ENCODE measurements at regions not wholly inside any gene's neighbourhood (a gene's known extent, or its start where the extent isn't known, plus 50 kb on each side); places are given as distances from the start of the nearest gene placed in this dataset.
"Not testable (repeated sequence)": the region's sequence is repeated elsewhere in the genome, so short reads cannot be mapped to it uniquely, and the experiment has no call there.

GRCh38 chr3:162684260-162684659 is 1187.7 kb downstream of the OTOL1 start:
- DNase-seq = no peak

DNA sequence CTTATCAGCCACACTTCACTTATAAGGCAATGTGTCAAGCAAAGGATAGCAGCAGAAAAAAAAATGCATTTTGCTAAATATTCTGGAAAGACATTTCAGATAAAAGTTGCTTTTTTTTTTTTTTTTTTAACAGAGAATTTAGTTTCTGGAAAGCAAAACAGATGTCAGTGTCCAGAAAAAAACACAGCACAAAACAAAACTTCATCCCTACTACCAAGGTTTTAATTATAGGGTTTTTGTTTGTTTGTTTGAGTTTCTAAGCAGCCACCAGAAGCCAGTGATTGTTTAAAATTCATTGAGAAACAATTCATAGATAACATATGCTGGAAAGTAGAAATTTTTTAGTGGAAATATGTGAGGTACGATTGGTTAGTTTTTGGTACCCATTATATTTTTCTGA is 1202.7 kb downstream of the OTOL1 start:
- DNase-seq = no peak

GRCh38 chr3:162701211-162701610 is 1204.6 kb downstream of the OTOL1 start:
- no peak for DNase-seq

DNA sequence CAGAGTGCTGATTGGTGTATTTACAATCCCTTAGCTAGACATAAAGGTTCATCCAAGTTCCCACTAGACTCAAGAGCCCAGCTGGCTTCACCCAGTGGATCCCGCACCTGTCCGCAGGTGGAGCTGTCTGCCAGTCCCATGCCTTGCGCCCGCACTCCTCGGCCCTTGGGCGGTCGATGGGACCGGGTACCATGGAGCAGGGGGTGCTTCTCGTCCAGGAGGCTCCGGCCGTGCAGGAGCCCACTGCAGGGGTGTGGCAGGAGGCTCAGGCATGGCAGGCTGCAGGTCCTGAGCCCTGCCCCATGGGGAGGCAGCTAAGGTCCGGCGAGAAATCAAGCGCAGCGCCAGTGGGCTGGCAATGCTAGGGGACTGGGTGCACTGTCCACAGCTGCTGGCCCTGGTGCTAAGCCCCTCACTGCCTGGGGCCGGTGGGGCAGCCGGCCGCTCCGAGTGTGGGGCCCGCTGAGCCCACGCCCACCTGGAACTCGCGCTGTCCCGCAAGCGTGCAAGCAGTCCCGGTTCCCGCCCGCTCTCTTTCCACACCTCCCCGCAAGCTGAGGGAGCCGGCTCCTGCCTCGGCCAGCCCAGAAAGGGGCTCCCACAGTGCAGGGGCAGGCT is 1206.3 kb downstream of the OTOL1 start:
- no peak for DNase-seq

GRCh38 chr3:162704238-162704637 is 1207.6 kb downstream of the OTOL1 start:
- DNase-seq = no peak

DNA sequence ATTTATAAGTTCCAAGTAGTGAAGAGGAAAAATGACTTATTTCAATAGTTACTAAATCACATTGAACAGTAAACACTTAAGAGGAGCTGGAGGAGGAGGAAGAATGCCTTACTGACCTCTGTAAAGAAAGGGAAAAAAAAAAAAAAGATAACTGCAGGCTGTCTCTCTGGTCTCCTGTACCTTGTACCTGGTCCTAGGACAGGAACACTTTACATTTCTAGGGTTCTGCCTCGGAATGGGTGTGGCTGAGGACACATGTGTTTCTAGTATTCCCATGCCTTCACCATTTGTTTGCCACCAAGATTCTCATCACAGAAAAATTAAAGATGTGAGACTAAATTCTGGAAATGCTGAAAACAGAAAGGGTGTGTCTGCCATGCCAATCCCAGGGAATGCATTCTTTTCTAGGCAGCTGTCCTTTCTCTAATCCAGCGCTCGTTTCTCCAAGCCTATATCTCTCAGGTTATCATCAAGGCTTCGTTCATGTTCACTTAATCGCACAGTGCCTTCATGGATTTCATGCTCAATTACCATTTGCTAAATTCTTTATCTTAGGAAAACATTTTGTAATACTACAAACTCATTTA is 1208.3 kb downstream of the OTOL1 start:
- no peak for DNase-seq

- not testable (repeated sequence) for DNase-seq
Observed at GRCh38 chr3:162708394-162708793, 1211.8 kb downstream of the OTOL1 start.

- DNase-seq = not testable (repeated sequence)
Observed at GRCh38 chr3:162708942-162709706, 1212.5 kb downstream of the OTOL1 start.

DNA sequence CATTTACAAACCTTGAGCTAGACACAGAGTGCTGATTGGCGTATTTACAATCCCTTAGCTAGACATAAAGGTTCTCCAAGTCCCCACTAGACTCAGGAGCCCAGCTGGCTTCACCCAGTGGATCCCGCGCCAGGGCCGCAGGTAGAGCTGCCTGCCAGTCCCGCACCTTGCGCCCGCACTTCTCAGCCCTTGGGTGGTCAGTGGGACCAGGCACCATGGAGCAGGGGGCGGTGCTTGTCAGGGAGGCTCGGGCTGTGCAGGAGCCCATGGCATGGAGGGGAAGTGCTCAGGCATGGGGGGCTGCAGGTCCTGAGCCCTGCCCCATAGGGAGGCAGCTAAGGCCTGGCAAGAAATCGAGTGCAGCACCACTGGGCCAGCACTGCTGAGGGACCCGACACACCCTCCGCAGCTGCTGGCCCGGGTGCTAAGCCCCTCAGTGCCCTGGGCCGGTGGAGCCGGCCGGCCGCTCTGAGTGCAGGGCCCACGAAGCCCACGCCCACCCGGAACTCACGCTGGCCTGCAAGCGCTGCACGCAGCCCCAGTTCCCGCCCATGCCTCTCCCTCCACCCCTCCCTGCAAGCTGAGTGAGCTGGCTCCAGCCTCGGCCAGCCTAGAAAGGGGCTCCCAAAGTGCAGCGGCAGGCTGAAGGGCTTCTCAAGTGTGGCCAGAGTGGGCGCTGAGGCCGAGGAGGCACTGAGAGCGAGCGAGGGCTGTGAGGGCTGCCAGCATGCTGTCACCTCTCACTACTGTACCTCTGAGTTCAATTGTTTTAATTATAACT is 1213.9 kb downstream of the OTOL1 start:
- no peak for DNase-seq

- DNase-seq = not testable (repeated sequence)
Observed at GRCh38 chr3:162717074-162717473, 1220.5 kb downstream of the OTOL1 start.

DNA sequence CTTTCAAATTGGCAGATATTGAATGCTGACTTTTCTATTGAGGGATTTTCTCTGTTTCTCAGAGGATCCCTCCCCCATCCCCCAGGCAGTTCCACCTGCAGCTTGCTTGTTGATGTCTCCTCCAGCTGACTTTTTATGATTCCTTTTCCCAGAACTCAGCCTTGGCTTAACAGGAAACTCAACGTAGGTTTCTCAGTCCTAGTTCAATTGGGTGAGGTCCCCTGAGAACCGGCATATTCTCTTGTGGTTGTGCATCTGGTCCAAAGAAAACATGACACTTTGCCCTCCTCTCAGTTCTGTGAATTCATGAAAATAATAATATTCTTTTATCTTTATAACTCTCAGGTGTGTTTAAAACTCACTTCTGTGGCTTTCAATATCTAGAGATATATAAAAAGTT is 1222.1 kb downstream of the OTOL1 start:
- no peak for DNase-seq

DNA sequence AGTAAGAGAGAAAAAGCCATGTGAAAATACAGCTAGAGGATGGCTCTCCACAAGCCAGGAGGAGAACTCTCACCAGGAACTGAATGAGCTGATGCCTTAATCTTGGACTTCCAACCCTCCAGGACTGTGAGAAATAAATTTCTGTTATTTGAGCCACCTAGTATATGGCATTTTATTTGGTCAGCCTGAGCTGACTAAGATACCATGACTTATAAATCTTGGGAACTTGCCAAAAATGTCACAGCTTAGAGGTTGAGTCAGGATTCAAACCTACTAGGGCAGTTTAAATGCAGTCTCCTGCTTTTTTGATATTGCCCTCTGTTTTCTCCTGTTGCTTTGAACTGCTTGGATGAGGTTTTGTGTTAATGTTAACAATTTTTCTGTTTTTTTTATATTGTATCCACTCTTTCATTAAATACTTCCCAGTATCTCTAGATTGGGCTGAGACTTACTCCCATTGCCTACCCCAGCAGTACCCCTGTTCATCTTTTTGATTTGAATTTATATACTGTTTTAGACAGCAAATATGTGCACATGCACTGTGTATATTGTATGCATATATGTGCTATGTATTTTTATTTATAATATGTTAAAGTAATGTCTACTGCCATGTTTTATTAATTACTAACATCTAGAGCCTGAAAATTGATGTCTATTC is 1223.2 kb downstream of the OTOL1 start:
- DNase-seq = no peak

DNA sequence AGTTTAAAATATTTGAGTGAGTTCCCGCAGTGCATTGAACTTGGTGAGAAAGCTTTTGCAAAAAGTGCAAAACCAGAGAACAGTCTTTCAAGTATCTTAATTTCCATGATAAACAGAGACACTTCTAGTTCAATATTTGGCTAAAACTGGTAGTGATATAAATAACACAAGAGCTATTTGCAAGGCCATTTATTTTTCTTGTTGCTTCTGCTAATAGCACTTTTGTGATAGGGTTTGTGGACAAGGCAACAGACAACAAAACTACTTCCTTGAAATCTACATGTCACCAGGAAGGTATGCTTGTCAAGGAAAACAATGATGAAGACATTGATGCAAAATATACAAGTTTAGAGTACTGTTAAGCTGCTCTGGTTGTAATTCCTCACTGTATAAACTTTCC is 1225.1 kb downstream of the OTOL1 start:
- no peak for DNase-seq

DNA sequence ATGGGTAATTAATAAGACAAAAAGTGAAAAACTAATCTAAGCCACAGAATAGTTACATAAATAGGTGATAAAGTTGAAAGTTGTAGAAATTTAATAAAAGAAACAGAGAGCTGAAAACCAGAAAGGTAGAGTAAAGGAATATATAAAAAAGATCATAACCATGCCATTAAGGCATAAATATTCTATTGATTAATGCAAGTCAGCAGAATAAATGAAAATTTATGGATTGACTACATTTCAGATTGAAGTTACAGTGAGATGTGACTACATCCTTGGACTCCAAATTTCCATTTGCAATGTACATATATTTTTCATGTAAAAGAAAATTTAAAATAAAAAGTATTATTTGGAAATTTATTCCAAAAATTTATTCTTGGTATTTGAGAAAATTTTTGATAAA is 1225.7 kb downstream of the OTOL1 start:
- no peak for DNase-seq

DNA sequence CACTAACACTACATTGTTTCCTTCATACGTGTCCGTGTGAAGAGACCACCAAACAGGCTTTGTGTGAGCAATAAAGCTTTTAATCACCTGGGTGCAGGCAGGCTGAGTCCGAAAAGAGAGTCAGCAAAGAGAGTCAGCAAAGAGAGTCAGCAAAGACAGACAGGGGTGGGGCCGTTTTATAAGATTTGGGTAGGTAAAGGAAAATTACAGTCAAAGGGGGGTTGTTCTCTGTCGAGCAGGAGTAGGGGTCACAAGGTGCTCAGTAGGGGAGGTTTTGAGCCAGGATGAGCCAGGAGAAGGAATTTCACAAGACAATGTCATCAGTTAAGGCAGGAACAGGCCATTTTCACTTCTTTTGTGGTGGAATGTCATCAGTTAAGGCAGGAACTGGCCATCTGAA is 1226.2 kb downstream of the OTOL1 start:
- DNase-seq = not testable (repeated sequence)

- no peak for DNase-seq
Observed at GRCh38 chr3:162729686-162730085, 1233.1 kb downstream of the OTOL1 start.

DNA sequence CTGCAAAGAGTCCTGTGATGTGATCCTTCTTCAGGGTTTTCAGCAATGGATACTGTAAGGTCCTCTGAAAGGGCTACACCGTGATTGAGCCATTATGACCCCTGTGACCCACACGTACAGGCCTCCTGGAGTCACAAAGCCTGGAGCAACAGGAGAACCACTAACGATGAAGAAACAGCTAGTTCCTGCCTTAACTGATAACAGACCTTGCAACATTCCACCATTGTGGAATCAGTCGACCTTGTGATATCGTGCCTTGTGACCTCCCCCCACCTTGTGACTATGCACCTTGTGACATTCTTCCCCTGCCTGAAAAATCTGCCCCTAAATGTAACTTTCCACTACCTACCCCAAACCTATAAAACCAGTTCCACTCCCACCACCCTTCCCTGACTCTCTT is 1235.4 kb downstream of the OTOL1 start:
- DNase-seq = not testable (repeated sequence)

DNA sequence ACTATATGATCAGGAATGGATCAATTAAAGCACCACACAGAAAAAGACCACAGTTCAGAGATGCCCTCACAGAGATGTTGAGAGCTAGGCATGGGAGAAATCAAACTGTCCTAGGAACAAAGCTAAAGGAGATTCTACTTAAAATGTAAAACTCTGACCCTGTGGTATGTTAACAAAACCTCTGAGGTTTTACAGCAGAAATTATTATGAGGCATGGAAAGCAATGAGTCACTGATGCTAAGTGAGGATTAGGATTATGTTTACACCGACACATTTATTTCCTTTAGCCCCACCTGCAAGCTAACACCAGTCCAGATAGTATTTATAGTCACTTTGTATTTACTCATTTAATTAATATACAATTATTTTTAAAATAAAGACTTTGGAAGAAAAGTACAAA is 1242.2 kb downstream of the OTOL1 start:
- DNase-seq = no peak

- no peak for DNase-seq
Observed at GRCh38 chr3:162740941-162741596, 1244.5 kb downstream of the OTOL1 start.

- no peak for DNase-seq
Observed at GRCh38 chr3:162742159-162742717, 1245.6 kb downstream of the OTOL1 start.

- DNase-seq = no peak
Observed at GRCh38 chr3:162743091-162743490, 1246.5 kb downstream of the OTOL1 start.

GRCh38 chr3:162760789-162761188 is 1264.2 kb downstream of the OTOL1 start:
- DNase-seq = no peak
